ENCODE measurements at regions not wholly inside any gene's neighbourhood (a gene's known extent, or its start where the extent isn't known, plus 50 kb on each side); places are given as distances from the start of the nearest gene placed in this dataset.

DNA sequence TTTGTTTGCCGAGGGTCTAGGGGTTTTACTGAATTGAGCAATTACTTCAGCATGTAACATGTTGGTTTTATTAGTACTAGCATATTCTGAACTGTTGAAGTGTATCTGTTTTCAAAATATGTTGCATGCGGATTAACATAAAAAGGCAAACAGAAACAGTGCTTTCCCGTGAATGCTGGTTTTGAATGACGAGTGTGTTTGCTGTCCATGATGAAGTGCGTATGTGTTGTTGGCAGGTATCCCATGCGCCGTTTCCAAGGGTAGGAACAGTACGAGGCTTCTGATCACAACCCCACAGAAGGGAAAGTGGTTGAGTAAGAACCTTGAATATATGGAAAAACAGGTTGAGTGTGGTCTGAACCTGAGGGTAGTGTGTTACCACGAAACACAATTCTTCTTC lies 232.9 kb downstream of the SAMD5 start:
- no peak for DNase-seq (ENCODE audit: low spot score in 2 of 2, unreplicated experiment in 2 of 2)
- TF ChIP-seq, protein P1, sequence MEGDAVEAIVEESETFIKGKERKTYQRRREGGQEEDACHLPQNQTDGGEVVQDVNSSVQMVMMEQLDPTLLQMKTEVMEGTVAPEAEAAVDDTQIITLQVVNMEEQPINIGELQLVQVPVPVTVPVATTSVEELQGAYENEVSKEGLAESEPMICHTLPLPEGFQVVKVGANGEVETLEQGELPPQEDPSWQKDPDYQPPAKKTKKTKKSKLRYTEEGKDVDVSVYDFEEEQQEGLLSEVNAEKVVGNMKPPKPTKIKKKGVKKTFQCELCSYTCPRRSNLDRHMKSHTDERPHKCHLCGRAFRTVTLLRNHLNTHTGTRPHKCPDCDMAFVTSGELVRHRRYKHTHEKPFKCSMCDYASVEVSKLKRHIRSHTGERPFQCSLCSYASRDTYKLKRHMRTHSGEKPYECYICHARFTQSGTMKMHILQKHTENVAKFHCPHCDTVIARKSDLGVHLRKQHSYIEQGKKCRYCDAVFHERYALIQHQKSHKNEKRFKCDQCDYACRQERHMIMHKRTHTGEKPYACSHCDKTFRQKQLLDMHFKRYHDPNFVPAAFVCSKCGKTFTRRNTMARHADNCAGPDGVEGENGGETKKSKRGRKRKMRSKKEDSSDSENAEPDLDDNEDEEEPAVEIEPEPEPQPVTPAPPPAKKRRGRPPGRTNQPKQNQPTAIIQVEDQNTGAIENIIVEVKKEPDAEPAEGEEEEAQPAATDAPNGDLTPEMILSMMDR (IDR thresholded peaks at IDR 0.05; ENCODE audit: unreplicated experiment): no peak
- Mint-ChIP-seq H3K4me1 (peaks cover 28% of the 10 kb centered on the region), H3K27ac (no peak overlapping the region), H3K9me3 (no peaks in the 10 kb centered on the region), H3K36me3 (no peaks in the 10 kb centered on the region), H3K4me3 (no peak overlapping the region), H3K27me3 (ENCODE audit: low read depth) (no peaks in the 10 kb centered on the region)

DNA sequence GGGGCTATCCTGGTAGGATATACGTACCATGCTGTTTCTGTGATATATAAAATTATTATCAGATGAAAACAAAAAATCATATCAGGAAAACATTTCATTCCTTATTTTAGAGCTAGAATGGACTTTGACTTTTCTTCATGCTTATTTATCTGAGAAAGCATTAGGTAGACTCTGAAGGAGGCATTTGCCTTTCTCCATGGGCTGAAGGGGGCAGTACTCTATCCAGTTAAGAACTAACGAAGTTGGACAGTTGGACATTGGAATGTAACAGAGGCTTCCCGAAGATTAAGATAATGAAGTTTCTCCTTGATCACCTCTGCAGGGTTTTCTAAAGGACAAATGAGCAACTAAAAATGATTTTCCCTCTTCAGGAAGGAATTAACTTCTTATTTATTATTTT lies 233.9 kb downstream of the SAMD5 start:
- H3K4me1 Mint-ChIP-seq: peaks cover 23% of the 10 kb centered on the region
- no peaks in the 10 kb centered on the region for H3K36me3 Mint-ChIP-seq
- no peak overlapping the region for H3K4me3 Mint-ChIP-seq
- H3K27me3 Mint-ChIP-seq (ENCODE audit: low read depth): no peaks in the 10 kb centered on the region
- DNase-seq (ENCODE audit: low spot score in 2 of 2, unreplicated experiment in 2 of 2): no peak
- TF ChIP-seq, protein P1 (IDR thresholded peaks at IDR 0.05; ENCODE audit: unreplicated experiment): no peak
- H3K27ac Mint-ChIP-seq: no peak overlapping the region
- H3K9me3 Mint-ChIP-seq: no peaks in the 10 kb centered on the region

DNA sequence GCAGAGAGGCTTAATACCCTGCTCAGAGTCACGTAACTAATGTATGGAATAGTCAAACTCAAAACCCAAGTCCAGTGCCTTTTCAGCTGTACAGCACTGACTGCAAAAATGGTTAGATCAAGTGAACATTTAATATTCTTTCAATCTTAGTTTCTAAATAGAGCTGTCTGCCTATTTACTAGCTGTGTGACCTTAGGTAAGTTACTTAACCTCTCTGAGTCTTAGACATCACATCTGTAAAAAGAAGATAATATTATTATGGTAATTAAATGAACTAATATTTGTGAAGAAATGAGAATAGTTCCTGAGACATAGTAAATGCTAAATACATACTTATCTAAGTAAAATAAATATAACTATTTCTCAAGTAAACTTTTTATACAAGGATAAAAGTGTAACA lies 235.5 kb downstream of the SAMD5 start:
- Mint-ChIP-seq H3K27ac (no peak overlapping the region), H3K4me3 (no peak overlapping the region)
- no peak for DNase-seq (ENCODE audit: low spot score in 2 of 2, unreplicated experiment in 2 of 2)

DNA sequence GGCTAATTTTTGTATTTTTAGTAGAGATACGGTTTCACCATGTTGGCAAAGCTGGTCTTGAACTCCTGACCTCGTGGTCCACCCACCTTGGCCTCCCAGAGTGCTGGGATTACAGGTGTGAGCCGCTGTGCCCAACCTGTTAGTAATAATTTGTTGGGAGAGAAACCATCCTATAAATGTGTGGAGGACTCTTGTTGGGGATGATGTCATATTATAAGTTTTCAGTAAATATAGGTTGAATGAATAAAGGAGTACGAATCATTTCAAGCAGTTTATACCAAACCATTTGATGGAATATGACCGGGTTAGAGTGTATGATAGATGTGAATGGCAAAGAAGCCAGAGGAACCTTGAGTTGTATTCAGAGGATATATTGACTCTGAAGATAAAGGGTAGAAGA lies 240.8 kb downstream of the SAMD5 start:
- H3K9me3 Mint-ChIP-seq: peaks cover under 1% of the 10 kb centered on the region
- no peak for DNase-seq (ENCODE audit: low spot score in 2 of 2, unreplicated experiment in 2 of 2)
- no peak overlapping the region for H3K27ac Mint-ChIP-seq
- no peak overlapping the region for H3K4me3 Mint-ChIP-seq
- no peaks in the 10 kb centered on the region for H3K36me3 Mint-ChIP-seq
- H3K4me1 Mint-ChIP-seq: peaks cover 12% of the 10 kb centered on the region
- TF ChIP-seq, protein P1 (IDR thresholded peaks at IDR 0.05; ENCODE audit: unreplicated experiment): no peak
- H3K27me3 Mint-ChIP-seq (ENCODE audit: low read depth): no peaks in the 10 kb centered on the region

More for the DNA sequence above, 235.5 kb downstream of the SAMD5 start:
- no peaks in the 10 kb centered on the region for H3K9me3 Mint-ChIP-seq
- H3K4me1 Mint-ChIP-seq: peaks cover 10% of the 10 kb centered on the region
- no peaks in the 10 kb centered on the region for H3K27me3 Mint-ChIP-seq (ENCODE audit: low read depth)
- TF ChIP-seq, protein P1 (IDR thresholded peaks at IDR 0.05; ENCODE audit: unreplicated experiment): no peak
- H3K36me3 Mint-ChIP-seq: no peaks in the 10 kb centered on the region

DNA sequence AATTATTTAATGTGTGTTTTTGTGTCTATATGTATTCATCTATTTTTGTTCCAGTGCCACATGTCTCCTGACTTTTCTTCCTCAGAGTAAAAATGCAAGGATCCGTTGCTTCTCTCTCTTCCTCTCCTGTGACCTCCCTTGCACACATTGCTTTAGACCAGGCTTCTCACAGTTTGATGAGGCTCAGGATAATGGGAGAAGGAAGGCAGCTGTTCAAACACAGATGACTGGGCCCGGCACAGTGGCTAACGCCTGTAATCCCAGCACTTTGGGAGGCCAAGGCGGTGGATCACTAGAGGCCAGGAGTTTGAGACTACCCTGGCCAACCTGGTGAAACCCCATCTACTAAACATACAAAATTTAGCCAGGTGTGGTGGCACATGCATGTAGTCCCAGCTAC lies 241.9 kb downstream of the SAMD5 start:
- Mint-ChIP-seq H3K27ac (no peak overlapping the region), H3K36me3 (no peaks in the 10 kb centered on the region), H3K4me3 (no peak overlapping the region), H3K4me1 (peaks cover 12% of the 10 kb centered on the region), H3K27me3 (ENCODE audit: low read depth) (no peaks in the 10 kb centered on the region), H3K9me3 (peaks cover 11% of the 10 kb centered on the region)
- no peak for DNase-seq (ENCODE audit: low spot score in 2 of 2, unreplicated experiment in 2 of 2)
- TF ChIP-seq, protein P1 (IDR thresholded peaks at IDR 0.05; ENCODE audit: unreplicated experiment): no peak

DNA sequence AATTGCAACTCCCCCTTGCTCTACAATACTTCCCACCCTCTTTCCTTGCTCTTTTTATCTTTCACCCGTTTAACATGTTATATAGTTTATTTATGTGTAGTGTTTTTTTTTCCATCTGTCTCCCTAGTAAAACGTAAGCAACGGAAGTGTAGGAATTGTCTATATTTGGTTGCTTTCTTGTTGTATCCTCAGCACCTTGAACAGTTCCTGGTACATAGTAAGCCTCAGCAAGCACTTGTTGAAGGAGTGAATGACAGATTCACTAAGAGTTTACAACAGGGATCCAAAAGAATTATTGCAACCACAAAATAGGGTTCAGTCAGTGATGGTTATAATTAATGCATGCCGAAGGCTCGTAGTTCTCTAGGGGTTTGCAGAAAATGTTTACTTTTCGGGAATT lies 242.7 kb downstream of the SAMD5 start:
- Mint-ChIP-seq H3K27me3 (ENCODE audit: low read depth) (no peaks in the 10 kb centered on the region), H3K27ac (no peak overlapping the region), H3K9me3 (peaks cover 13% of the 10 kb centered on the region), H3K4me1 (peaks cover 12% of the 10 kb centered on the region), H3K4me3 (no peak overlapping the region), H3K36me3 (no peaks in the 10 kb centered on the region)
- TF ChIP-seq, protein P1 (IDR thresholded peaks at IDR 0.05; ENCODE audit: unreplicated experiment): no peak
- DNase-seq (ENCODE audit: low spot score in 2 of 2, unreplicated experiment in 2 of 2): no peak

Data from mesothelial cell of epicardium (in vitro differentiated cells).